T-helper 1 cell treated with Interleukin-12 subunit alpha and Interleukin-12 subunit beta and Interleukin-4 antibody, amounts not matched to agents 30 μg/mL and 1 μg/mL, for 36 hours (primary cell): ENCODE measurements at regions not wholly inside any gene's neighbourhood (a gene's known extent, or its start where the extent isn't known, plus 50 kb on each side); places are given as distances from the start of the nearest gene placed in this dataset.

Source experiments
- H3K27ac Mint-ChIP-seq: one replicate; pipeline ENCODE4 v1.8.0; 2021; ENCODE audit warnings: mild to moderate bottlenecking, mixed read lengths
- H3K27me3 Mint-ChIP-seq: one replicate; pipeline ENCODE4 v1.8.0; 2021; ENCODE audit warnings: low read depth, mixed read lengths
- H3K36me3 Mint-ChIP-seq: one replicate; pipeline ENCODE4 v1.8.0; 2021; ENCODE audit warnings: low read depth, mixed read lengths
- H3K4me1 Mint-ChIP-seq: one replicate; pipeline ENCODE4 v1.8.0; 2021; ENCODE audit warnings: low read depth, mixed read lengths
- H3K4me3 Mint-ChIP-seq: one replicate; pipeline ENCODE4 v1.8.0; 2021; ENCODE audit warnings: mild to moderate bottlenecking, moderate library complexity, mixed read lengths
- H3K9me3 Mint-ChIP-seq: one replicate; pipeline ENCODE4 v1.8.0; 2021; ENCODE audit warnings: mixed read lengths

DNA sequence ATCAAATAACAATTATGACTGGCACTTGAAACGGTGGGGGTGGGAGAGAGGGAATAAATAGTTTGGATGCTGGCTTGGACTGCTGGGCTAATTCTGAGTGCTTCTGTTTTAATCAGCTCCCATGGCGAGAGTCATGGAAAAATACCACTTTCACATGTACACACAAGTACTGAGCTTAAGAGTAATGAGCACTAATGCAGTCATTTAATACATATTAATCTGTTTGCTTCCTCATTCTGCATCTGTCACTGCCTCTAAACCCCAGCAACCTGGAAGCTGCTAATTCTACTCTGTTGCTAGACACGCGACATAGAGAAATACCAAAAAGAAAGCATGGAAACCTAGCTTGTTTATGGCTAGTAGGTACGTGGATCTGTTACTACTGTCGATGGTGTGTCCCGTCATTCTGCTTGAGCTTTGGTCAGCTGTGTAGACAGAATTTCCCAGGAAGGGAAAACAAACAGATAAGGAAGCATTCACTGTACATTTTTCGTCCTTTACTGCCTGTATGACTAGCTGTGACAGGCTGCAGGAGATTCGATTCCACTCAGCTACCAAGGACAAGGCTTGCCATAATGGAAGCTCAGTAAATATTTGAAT is 238.8 kb downstream of the BAMBI start:
- no peaks in the 10 kb centered on the region for H3K9me3 Mint-ChIP-seq
- no peaks in the 10 kb centered on the region for H3K27me3 Mint-ChIP-seq
- no peaks in the 10 kb centered on the region for H3K4me1 Mint-ChIP-seq
- no peak overlapping the region for H3K4me3 Mint-ChIP-seq
- no peaks in the 10 kb centered on the region for H3K36me3 Mint-ChIP-seq
- H3K27ac Mint-ChIP-seq = no peak overlapping the region

DNA sequence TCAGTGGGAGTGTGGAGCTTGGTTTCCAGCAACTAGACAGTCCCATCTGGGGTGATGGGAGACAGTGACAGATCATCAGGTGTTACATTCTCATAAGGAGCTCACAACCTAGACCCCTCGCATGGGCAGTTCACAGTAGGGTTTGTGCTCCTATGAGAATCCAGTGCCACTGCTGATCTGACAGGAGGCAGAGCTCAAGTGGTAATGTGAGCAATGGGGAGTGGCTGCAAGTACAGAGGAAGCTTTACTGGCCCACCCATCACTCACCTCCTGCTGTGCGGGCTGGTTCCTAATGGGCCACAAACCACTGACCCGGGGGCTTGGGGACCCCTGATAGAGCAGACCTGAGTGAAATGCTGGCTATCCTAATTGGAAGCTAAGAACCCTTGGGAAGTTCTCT is 242.8 kb downstream of the BAMBI start:
- Mint-ChIP-seq H3K9me3 (no peaks in the 10 kb centered on the region), H3K27me3 (no peaks in the 10 kb centered on the region), H3K4me3 (no peak overlapping the region), H3K27ac (no peak overlapping the region), H3K4me1 (no peaks in the 10 kb centered on the region), H3K36me3 (no peaks in the 10 kb centered on the region)

DNA sequence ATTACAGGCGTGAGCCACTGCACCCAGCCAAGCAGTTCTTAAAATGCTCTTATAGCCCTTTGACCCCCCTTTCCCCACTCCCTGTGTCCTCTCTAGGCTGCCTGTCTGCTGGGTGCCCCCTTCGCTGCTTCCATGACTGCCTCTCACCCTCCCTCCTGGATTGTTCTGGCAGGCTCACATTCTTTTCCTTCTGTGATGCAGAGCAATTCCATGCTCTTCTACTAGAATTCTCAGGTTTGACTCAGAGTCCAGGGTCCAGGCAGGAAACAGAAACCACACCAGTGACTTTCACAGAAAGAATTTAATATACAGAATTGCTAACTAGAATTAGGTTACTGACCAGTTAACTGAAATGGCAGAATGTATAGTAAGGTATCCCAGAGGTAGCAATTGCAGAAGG is 244.8 kb downstream of the BAMBI start:
- H3K4me3 Mint-ChIP-seq = no peak overlapping the region
- no peaks in the 10 kb centered on the region for H3K4me1 Mint-ChIP-seq
- no peaks in the 10 kb centered on the region for H3K27me3 Mint-ChIP-seq
- H3K9me3 Mint-ChIP-seq = no peaks in the 10 kb centered on the region
- H3K27ac Mint-ChIP-seq = no peak overlapping the region
- no peaks in the 10 kb centered on the region for H3K36me3 Mint-ChIP-seq

DNA sequence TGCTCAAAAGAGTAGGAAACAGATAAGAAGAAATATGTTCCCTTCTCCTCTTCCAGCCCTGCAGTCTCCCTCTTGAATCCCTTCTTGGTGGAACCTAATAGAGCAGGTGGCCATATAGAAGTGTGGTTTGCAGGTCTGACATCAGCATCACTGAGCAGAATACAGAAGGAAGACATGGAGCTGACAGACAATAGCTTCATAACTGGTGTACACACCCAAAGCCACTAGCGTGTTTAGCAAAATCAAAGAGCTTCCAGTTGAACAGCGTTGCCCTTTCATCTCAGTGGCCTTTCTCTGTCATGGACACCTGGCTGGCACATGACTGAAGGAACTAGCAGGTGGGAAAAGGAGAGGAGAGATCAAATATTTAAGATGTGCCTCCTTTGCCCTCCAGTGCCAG is 245.5 kb downstream of the BAMBI start:
- Mint-ChIP-seq H3K27me3 (no peaks in the 10 kb centered on the region), H3K4me3 (no peak overlapping the region), H3K27ac (no peak overlapping the region), H3K36me3 (no peaks in the 10 kb centered on the region), H3K9me3 (no peaks in the 10 kb centered on the region), H3K4me1 (no peaks in the 10 kb centered on the region)

DNA sequence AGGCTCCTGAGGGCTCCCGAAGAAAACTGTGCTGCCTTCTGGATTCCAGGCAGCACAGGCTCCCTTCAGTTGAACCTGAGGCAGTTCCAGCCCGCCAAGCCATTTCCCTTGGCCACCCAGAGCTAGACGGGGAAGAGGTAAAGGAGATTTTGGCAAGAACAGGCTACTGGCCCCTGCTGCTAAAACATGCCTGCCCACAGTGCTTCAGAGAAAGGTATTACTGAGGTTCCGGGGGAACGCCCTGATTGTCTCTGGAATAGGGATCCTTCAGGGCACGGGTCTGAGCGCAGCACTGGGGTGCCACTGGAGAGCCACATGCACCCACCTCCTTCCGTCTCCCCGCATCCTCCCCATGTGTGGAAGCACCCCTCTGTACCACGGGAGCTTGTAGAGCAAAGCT is 247.4 kb downstream of the BAMBI start:
- no peaks in the 10 kb centered on the region for H3K36me3 Mint-ChIP-seq
- no peak overlapping the region for H3K27ac Mint-ChIP-seq
- H3K4me3 Mint-ChIP-seq = no peak overlapping the region
- H3K27me3 Mint-ChIP-seq = no peaks in the 10 kb centered on the region
- no peaks in the 10 kb centered on the region for H3K9me3 Mint-ChIP-seq
- no peaks in the 10 kb centered on the region for H3K4me1 Mint-ChIP-seq

DNA sequence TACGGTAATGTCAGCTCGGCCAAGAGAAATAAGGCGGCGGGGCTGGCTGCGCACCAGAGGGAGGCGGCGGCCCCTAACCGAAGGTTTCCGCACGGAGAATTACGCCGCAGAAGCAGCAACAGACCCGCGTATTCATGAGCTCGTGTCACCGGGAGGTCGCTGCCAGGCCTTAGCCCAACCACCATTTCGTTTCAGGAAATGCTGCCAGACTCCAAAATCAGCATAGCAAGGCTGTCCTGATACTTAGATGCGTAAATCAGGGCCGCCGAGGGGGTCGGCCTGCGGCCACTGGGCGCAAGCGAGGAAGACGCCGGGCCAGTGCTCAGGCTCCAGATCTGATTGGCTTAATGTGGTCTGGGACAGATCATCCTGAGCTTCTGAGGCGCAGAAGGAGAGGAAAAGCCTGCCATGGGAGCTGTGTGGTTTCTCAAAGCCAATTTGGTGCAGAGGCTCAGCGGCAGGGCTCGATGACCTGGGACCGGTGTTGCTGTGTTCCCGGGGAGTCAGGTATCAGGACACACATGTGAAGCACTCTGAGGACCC is 247.9 kb downstream of the BAMBI start:
- Mint-ChIP-seq H3K27ac (no peak overlapping the region), H3K36me3 (no peaks in the 10 kb centered on the region), H3K9me3 (no peaks in the 10 kb centered on the region), H3K4me1 (no peaks in the 10 kb centered on the region), H3K4me3 (no peak overlapping the region), H3K27me3 (no peaks in the 10 kb centered on the region)

DNA sequence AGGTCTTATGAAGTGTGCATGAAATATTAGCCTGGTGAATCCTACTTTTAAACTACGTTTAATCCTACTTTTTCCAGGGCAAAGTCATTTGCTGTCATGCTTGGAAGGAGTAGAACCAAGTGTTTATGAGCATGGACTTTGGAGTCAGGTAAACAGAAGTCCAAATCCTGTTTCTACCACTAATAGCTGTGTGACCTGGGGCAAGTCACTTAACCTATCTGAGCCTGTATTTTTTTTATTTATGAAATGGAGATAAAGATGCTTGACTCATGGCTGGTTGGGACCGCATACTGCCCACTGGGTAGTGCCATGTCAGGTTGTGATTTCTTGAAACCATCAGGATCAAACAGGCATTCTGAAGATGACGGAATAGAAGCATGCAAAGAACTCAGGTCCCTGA is 249.6 kb downstream of the BAMBI start:
- Mint-ChIP-seq H3K27me3 (no peaks in the 10 kb centered on the region), H3K27ac (no peak overlapping the region), H3K4me1 (no peaks in the 10 kb centered on the region), H3K4me3 (no peak overlapping the region), H3K9me3 (no peaks in the 10 kb centered on the region), H3K36me3 (no peaks in the 10 kb centered on the region)

DNA sequence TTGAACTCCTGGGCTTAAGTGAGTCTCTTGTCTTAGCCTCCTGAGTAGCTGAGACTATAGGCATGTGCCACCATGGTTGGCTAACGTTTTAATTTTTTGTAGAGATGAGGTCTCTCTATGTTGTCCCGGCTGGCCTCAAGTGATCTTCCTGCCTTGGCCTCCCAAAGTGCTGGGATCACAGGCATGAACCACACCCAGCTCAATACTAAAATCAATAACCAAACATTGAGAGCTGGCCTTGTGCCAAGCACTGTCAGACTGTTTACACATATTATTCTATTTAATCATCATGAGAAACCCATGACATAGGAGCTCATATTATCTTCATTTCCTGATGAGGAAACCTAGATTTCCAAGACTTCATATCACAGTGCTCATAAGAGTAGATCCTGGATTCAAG is 251.2 kb downstream of the BAMBI start:
- no peaks in the 10 kb centered on the region for H3K9me3 Mint-ChIP-seq
- no peaks in the 10 kb centered on the region for H3K4me1 Mint-ChIP-seq
- no peaks in the 10 kb centered on the region for H3K36me3 Mint-ChIP-seq
- H3K27me3 Mint-ChIP-seq = no peaks in the 10 kb centered on the region
- H3K4me3 Mint-ChIP-seq = no peak overlapping the region
- no peak overlapping the region for H3K27ac Mint-ChIP-seq

DNA sequence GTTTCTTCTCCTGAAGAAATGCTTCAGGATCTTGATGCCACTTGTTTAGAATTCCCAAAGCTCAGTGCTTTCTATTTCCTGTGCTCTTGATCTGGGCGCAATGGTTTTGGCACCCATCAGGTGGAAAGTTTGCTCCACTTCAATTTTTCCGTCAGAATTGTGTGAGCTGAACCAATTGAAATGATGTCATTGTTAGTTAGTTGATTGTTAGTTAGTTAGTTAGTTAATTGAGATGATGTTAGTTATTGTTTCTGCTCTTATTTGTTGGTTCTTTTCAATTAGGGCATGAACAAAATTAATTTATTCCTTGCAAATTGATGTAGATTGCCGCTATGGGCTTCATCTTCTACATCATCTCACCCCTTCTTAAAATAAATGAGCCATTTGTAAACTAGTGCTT is 252.6 kb downstream of the BAMBI start:
- H3K27ac Mint-ChIP-seq = no peak overlapping the region
- H3K4me1 Mint-ChIP-seq = no peaks in the 10 kb centered on the region
- H3K4me3 Mint-ChIP-seq = no peak overlapping the region
- H3K9me3 Mint-ChIP-seq = no peaks in the 10 kb centered on the region
- H3K36me3 Mint-ChIP-seq = no peaks in the 10 kb centered on the region
- no peaks in the 10 kb centered on the region for H3K27me3 Mint-ChIP-seq

DNA sequence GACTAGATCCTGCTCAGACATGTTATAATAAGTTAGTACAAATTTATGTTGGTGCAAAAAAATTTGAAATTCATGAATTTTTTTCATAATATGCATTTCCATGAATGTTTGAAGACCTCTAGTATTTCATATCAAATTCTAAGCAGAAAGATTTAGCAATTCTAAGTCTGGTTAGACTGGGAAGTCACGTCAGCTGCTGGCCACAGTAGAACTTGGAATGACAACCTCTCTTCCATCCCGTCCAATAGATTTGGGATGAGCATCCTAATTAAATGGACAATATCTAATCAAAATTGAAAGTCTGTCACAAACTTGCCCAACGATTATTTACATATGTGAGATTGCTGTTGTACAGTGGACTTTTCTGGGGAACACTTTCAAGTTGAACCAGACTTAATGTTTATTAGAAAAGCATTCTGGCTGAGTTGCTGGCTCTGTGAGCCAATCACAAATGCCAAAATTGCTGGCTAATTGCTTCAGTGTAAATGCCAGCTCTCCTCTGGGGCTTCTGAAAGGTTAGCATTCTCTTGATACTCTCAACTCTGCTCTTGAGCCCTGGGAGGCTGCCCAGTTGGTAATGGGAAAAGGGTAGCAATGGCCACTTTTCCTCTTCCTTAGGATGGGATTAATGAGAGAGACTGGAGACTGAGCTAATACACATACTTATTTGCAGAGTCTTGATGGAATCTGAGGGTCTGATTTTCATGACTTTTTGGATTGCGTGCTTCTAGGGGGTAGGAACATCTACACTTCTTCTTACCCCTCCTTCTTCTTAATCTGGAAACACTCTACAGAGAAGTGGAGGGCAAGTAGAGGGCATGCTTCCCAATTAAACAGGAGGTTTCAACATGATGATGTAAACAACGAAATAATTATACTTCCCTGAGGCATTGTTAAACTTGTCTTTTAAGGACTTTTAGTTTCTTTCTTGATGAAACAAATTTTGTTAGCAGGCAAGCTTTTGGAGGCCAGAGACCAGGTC is 253.5 kb downstream of the BAMBI start:
- Mint-ChIP-seq H3K36me3 (no peaks in the 10 kb centered on the region), H3K27me3 (no peaks in the 10 kb centered on the region), H3K4me3 (no peak overlapping the region), H3K27ac (no peak overlapping the region), H3K4me1 (no peaks in the 10 kb centered on the region), H3K9me3 (no peaks in the 10 kb centered on the region)

DNA sequence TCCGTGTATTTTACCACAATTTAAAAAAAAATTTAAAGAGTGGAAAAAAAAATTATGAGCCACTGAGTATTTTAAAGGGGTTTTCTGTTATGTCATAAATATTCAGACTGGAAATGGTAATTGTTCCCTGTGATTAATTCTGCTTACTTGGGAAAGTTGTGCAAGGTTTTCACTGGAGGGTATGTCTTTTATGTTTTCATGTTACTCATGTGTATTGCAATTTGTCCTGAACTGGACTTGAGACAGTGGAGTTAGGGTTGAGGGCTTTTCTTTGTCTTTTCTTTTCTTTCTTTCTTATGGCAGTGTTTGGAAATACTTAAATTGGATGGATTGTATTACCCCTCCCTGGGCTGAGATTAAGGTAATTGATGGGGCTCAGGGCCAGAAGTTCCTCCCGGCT is 257.7 kb downstream of the BAMBI start:
- H3K9me3 Mint-ChIP-seq = no peaks in the 10 kb centered on the region
- no peak overlapping the region for H3K27ac Mint-ChIP-seq
- H3K4me3 Mint-ChIP-seq = no peak overlapping the region
- H3K36me3 Mint-ChIP-seq = no peaks in the 10 kb centered on the region
- no peaks in the 10 kb centered on the region for H3K4me1 Mint-ChIP-seq
- H3K27me3 Mint-ChIP-seq = no peaks in the 10 kb centered on the region

DNA sequence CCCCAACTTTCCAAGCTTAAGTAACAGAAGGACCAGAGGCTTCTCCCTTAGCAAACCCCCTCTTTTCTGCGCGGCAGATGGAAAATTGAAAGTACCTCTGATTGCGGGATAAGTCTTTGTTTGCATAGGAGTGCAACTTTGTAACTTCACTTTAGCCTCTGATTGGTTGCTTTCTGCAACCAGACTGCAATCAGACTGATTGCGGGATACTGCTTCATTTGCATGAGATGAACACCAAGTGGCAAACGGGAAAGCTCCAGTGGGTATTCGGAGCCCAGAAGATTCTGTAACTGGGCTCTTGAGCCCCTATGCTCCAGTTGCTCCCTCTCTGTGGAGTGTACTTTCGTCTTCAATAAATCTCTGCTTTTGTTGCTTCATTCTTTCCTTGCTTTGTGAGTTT is 260.6 kb downstream of the BAMBI start:
- no peaks in the 10 kb centered on the region for H3K36me3 Mint-ChIP-seq
- H3K9me3 Mint-ChIP-seq = no peaks in the 10 kb centered on the region
- H3K4me3 Mint-ChIP-seq = no peak overlapping the region

DNA sequence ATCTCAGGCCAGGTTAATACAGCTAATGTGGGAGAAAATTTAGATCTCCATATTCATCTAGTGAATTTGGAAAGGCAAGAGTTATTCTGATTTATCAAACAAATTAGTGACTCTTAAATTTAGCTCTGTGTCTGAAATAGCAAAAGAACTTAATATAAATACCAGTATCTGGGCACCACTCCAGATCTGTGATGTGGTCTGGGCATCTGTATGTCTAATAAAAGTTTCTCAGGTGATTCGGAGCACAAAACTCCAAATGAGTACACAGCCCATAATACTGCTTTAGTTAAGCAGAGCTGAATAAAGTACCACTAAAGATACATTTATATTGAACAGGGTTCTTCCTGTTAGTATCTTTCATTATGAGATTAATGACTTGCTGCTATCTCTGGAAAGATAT is 261.4 kb downstream of the BAMBI start:
- Mint-ChIP-seq H3K4me3 (no peak overlapping the region), H3K36me3 (no peaks in the 10 kb centered on the region), H3K4me1 (no peaks in the 10 kb centered on the region), H3K27ac (no peak overlapping the region), H3K9me3 (no peaks in the 10 kb centered on the region), H3K27me3 (no peaks in the 10 kb centered on the region)

More for the DNA sequence above, 260.6 kb downstream of the BAMBI start:
- Mint-ChIP-seq H3K4me1 (no peaks in the 10 kb centered on the region), H3K27me3 (no peaks in the 10 kb centered on the region), H3K27ac (no peak overlapping the region)

DNA sequence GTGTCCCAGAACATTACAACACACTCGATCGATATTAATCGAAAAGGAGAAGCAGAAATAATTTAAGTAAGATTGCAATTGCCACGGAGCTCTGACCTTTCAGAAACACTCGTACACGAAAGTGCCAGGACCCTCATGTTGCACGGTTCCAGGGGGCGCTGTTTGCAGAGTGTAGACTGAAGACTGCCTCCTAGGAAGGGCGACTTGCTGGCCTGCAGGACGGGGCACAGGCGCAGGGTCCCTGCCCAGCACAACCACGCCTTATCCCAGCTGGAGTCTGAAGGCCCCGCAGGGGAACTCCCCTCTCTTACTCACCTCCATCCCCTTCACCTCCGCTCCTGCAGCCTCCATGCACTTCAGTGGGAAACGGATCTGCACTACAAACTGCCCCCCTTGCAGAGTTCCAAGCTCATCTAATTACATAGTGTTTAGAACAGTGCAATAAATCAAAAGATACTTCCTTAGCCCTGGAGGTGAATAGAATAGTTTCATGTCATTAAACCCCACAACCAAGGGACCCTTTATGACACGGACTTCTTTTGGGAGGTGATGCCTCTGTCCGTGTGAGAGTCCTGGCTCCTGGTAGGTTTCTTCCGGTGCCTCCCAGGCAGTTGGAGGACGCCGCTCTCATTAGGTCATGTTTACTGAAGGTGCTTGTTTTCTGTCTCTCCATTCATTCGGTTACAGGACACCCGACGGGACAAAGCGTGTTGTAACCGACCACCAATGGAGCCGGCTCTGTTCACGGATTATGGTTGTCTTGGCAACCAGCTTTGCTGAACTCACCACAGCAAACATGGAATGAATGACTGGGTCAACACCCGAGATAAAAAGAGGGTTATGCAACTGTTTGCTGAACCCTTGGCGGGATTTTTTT is 262.2 kb downstream of the BAMBI start:
- H3K4me3 Mint-ChIP-seq = no peak overlapping the region
- no peaks in the 10 kb centered on the region for H3K27me3 Mint-ChIP-seq

More for the DNA sequence above, 262.2 kb downstream of the BAMBI start:
- Mint-ChIP-seq H3K4me1 (no peaks in the 10 kb centered on the region), H3K36me3 (no peaks in the 10 kb centered on the region), H3K27ac (no peak overlapping the region), H3K9me3 (no peaks in the 10 kb centered on the region)
